Keratinocyte (primary cell): ENCODE measurements at regions not wholly inside any gene's neighbourhood (a gene's known extent, or its start where the extent isn't known, plus 50 kb on each side); places are given as distances from the start of the nearest gene placed in this dataset.

Experiments used
- DNase-seq: peaks from one replicate; pipeline ENCODE4 v3.0.0-alpha.2; 2011; ENCODE audit warnings: low read depth, missing footprints, low spot score
- FAIRE-seq: peaks from 2 replicates; lab custom pipeline; 2011; peaks lifted over from hg19 to GRCh38; lab: Jason Lieb, UNC
- H2AFZ ChIP-seq: 2 replicates; pipeline ENCODE4 v1.6.0; 2012; ENCODE audit warnings: low read length, control low read depth, inconsistent platforms; ENCODE audit not compliant: control insufficient read depth
- H3K27ac ChIP-seq: 2 replicates; pipeline ENCODE4 v1.5.1; 2011; ENCODE audit warnings: low read length; ENCODE audit not compliant: control insufficient read depth, insufficient read depth
- H3K27me3 ChIP-seq: 3 replicates; pipeline ENCODE4 v1.6.0; 2011; ENCODE audit warnings: low read length; ENCODE audit not compliant: control insufficient read depth, insufficient read depth; ENCODE audit errors: extremely low read depth
- H3K36me3 ChIP-seq, 2 experiments: 2 replicates in 1 of 2; 3 replicates in 1 of 2; pipeline ENCODE4 v1.5.1; 2011; ENCODE audit warnings: low read length in 2 of 2, mild to moderate bottlenecking in 1 of 2; ENCODE audit not compliant: control insufficient read depth in 2 of 2, insufficient read depth in 2 of 2; ENCODE audit errors: extremely low read depth in 1 of 2
- H3K4me1 ChIP-seq: 3 replicates; pipeline ENCODE4 v1.5.1; 2011; ENCODE audit warnings: low read length; ENCODE audit not compliant: control insufficient read depth, insufficient read depth; ENCODE audit errors: extremely low read depth
- H3K4me2 ChIP-seq: 3 replicates; pipeline ENCODE4 v1.6.0; 2011; ENCODE audit warnings: low read depth, low read length; ENCODE audit not compliant: control insufficient read depth, insufficient read depth; ENCODE audit errors: extremely low read depth
- H3K4me3 ChIP-seq, 3 experiments: fragments of 200-600 bp in 1 of 3; sonication (generic) in 1 of 3; 2 replicates in 2 of 3; 3 replicates in 1 of 3; pipeline ENCODE4 v1.5.1; 2011 to 2016; ENCODE audit warnings: low read length in 3 of 3, mild to moderate bottlenecking in 3 of 3, control low read depth in 2 of 3, inconsistent platforms in 1 of 3, low read depth in 1 of 3, mixed read lengths in 1 of 3, mixed run types in 1 of 3, moderate library complexity in 1 of 3; ENCODE audit not compliant: control insufficient read depth in 2 of 3, insufficient read depth in 2 of 3; ENCODE audit errors: extremely low read depth in 1 of 3
- H3K79me2 ChIP-seq: 2 replicates; pipeline ENCODE4 v1.6.0; 2012; ENCODE audit warnings: low read length; ENCODE audit not compliant: control insufficient read depth, insufficient read depth
- H3K9ac ChIP-seq: 3 replicates; pipeline ENCODE4 v1.6.0; 2011; ENCODE audit warnings: low read length; ENCODE audit not compliant: control insufficient read depth, insufficient read depth; ENCODE audit errors: extremely low read depth
- H3K9me1 ChIP-seq: 3 replicates; pipeline ENCODE4 v1.6.0; 2011; ENCODE audit warnings: low read length; ENCODE audit not compliant: control insufficient read depth, insufficient read depth; ENCODE audit errors: extremely low read depth
- H3K9me3 ChIP-seq: 2 replicates; pipeline ENCODE4 v1.5.1; 2012; ENCODE audit warnings: low read depth, low read length; ENCODE audit not compliant: control insufficient read depth
- H4K20me1 ChIP-seq: 3 replicates; pipeline ENCODE4 v1.6.0; 2011; ENCODE audit warnings: low read length; ENCODE audit not compliant: control insufficient read depth, insufficient read depth; ENCODE audit errors: extremely low read depth
- EZH2 ChIP-seq: IDR thresholded peaks from one replicate; pipeline ENCODE4 v1.6.1; 2012; ENCODE audit warnings: inconsistent platforms, mild to moderate bottlenecking, low read length, moderate library complexity
- dilution Hi-C: fragments of 300-500 bp; cut with MboI; formaldehyde crosslinking; loops from one replicate; pipeline ENCODE4 v1.7.0; 2020; ENCODE audit warnings: low sequenced_read_pairs; ENCODE audit not compliant: extremely low pct_ligation_motif_present
- TF ChIP-seq, protein P1 (sequence below), 3 experiments: IDR thresholded peaks in 1 of 3; conservative IDR thresholded peaks in 1 of 3; optimal IDR thresholded peaks in 1 of 3; 2 replicates in 2 of 3; 3 replicates in 1 of 3; pipeline versions ENCODE3 to v1.5.1; 2011; ENCODE audit warnings: low read length in 3 of 3, mild to moderate bottlenecking in 3 of 3, moderate library complexity in 2 of 3, control low read depth in 1 of 3, inconsistent platforms in 1 of 3; ENCODE audit not compliant: insufficient read depth in 2 of 3; ENCODE audit errors: extremely low read depth in 1 of 3

GRCh38 chr12:127339065-127339464 is 927.9 kb upstream of the TMEM132C start:
- Histone ChIP-seq H3K9me3 (no peaks in the 10 kb centered on the region), H4K20me1 (no peaks in the 10 kb centered on the region), H3K79me2 (no peaks in the 10 kb centered on the region), H3K9me1 (no peaks in the 10 kb centered on the region), H3K27me3 (no peaks in the 10 kb centered on the region), H3K9ac (no peak overlapping the region), H3K27ac (no peak overlapping the region), H3K4me3 (no peak overlapping the region), H3K4me2 (no peak overlapping the region), H2AFZ (no peak overlapping the region), H3K36me3 (no peaks in the 10 kb centered on the region), H3K4me1 (no peaks in the 10 kb centered on the region)
- FAIRE-seq (no peak), DNase-seq (no peak)
- dilution Hi-C loops, result no loop called here
- TF ChIP-seq, protein P1, sequence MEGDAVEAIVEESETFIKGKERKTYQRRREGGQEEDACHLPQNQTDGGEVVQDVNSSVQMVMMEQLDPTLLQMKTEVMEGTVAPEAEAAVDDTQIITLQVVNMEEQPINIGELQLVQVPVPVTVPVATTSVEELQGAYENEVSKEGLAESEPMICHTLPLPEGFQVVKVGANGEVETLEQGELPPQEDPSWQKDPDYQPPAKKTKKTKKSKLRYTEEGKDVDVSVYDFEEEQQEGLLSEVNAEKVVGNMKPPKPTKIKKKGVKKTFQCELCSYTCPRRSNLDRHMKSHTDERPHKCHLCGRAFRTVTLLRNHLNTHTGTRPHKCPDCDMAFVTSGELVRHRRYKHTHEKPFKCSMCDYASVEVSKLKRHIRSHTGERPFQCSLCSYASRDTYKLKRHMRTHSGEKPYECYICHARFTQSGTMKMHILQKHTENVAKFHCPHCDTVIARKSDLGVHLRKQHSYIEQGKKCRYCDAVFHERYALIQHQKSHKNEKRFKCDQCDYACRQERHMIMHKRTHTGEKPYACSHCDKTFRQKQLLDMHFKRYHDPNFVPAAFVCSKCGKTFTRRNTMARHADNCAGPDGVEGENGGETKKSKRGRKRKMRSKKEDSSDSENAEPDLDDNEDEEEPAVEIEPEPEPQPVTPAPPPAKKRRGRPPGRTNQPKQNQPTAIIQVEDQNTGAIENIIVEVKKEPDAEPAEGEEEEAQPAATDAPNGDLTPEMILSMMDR (optimal IDR thresholded peaks at IDR 0.05 in 1 of 3, IDR thresholded peaks at IDR 0.05 in 1 of 3, conservative IDR thresholded peaks at IDR 0.05 in 1 of 3; ENCODE audit: extremely low read depth in 1 of 3, insufficient read depth in 2 of 3, low read length in 3 of 3), result no peak
- TF ChIP-seq EZH2, result no peak

DNA sequence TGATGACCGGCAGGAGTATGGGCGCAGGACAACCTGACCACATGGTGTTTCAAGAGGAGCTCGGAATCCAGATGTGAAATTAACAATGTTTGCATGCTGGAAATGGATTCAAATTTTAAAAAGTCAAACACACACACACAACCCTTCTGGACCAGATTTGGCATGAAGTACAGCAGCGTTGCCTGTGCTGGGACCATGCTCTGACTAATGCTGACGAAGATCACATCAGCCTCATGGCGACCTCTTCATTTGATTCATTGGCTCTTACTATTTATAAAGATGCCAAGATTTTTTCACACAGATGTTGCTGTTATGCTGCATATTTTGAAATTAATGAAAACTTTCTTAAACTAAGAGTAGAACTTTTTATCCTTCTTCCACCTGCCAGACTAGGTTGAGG is 926.6 kb upstream of the TMEM132C start:
- no peaks in the 10 kb centered on the region for H3K27me3 ChIP-seq
- H3K79me2 ChIP-seq, result no peaks in the 10 kb centered on the region
- no peak overlapping the region for H3K4me3 ChIP-seq
- no peak overlapping the region for H3K9ac ChIP-seq
- no peaks in the 10 kb centered on the region for H3K9me3 ChIP-seq
- dilution Hi-C loops, result no loop called here
- DNase-seq (no peak), FAIRE-seq (no peak)
- H3K4me2 ChIP-seq, result no peak overlapping the region
- H4K20me1 ChIP-seq, result no peaks in the 10 kb centered on the region
- no peaks in the 10 kb centered on the region for H3K36me3 ChIP-seq
- no peaks in the 10 kb centered on the region for H3K9me1 ChIP-seq
- no peak overlapping the region for H2AFZ ChIP-seq
- H3K4me1 ChIP-seq, result no peaks in the 10 kb centered on the region
- TF ChIP-seq, protein P1 (optimal IDR thresholded peaks at IDR 0.05 in 1 of 3, IDR thresholded peaks at IDR 0.05 in 1 of 3, conservative IDR thresholded peaks at IDR 0.05 in 1 of 3; ENCODE audit: extremely low read depth in 1 of 3, insufficient read depth in 2 of 3, low read length in 3 of 3), result no peak
- TF ChIP-seq EZH2, result no peak
- H3K27ac ChIP-seq, result no peak overlapping the region
